ENCODE measurements at regions not wholly inside any gene's neighbourhood (a gene's known extent, or its start where the extent isn't known, plus 50 kb on each side); places are given as distances from the start of the nearest gene placed in this dataset.
A peak's percentile ranks its signal among the peaks of the same experiment; 100 is the strongest.

DNA sequence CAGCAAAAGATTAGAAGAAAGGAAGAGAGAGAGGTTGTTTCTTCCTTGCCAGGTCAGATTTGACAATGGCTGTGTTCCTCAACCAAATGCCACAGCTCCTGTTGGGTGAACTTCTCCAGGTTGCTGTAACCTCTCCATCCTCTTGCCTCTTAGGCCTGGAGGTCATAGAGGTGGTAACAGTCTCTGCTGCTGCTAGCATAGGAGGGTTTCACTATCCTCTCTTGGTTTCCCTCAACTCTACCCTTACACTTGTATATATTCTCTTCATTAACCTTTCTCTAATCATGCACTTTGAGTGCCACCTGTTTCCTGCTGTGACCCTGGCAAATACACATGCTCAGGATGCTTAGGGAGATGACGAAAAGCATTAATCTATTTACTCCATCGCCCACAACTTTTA, 67.7 kb upstream of the HIF1A start:
- DNase-seq, result no peak

GRCh38 chr14:61628016-61628725, 67.1 kb upstream of the HIF1A start:
- no peak for DNase-seq

- no peak for DNase-seq
These were observed 64.8 kb upstream of the HIF1A start for GRCh38 chr14:61630399-61631044.

- no peak for DNase-seq
These were observed 64.1 kb upstream of the HIF1A start for GRCh38 chr14:61631045-61631687.

DNA sequence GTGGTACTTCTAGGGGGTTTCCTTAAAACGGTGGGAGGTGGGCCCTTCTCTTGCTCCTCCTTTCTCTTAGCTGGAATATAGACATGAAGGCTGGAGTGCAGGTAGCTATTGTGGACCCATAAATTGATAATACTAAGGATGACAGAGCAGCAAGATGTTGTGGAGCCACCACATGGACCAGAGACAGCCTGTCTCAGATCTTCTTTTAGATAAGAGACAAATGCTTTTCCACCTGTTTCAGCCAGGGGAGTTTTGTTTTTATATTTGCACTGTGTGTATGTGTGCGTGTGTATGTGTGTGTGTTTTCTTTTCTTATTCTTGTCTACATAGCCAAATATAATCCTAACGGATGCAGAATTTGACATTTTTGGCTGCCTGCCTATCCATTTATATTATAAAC, 62.9 kb upstream of the HIF1A start:
- DNase-seq, result no peak

- DNase-seq, result no peak
These were observed 62.5 kb upstream of the HIF1A start for GRCh38 chr14:61632807-61633206.

DNA sequence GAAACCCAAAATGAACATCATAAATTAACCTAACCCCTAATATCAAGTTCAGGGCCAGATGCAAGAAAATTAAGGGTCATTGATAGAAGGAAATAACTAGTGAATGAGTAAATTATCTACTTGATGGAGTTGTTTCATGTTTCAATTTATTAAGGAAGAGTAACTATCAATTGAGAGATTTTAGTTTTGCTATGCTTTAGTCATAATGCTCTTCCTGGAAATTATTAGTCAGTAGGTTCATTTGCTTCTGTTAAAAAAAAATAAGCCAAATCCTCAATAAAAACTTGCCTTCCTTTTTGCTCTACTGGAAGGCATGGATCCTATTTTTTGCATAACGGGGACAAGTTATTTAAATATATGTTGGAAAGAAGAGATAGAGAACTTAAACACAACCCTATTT, 59.0 kb upstream of the HIF1A start:
- DNase-seq, result no peak

DNA sequence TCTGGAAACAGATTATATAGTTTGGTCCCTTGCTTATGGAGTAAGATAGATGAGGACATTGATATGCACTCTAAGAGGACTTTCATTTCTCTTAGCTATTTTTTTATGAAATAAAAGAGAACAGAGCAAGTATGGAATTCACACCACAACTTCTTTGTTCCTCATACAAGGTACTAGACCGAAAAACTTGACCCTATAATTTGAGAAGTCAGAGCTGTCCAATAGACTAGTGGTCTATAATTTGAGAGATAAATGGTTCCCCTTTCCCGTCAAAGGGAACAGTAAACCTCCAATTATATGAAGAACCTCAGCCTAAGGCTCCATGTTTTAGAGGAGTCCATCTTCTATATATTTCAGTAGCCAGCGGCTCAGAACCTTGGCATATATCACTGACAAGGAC, 58.5 kb upstream of the HIF1A start:
- no peak for DNase-seq

GRCh38 chr14:61638595-61639387, 56.5 kb upstream of the HIF1A start:
- DNase-seq, result no peak

- DNase-seq, result no peak
These were observed 54.9 kb upstream of the HIF1A start for GRCh38 chr14:61640158-61641136.

GRCh38 chr14:61641914-61642613, 53.2 kb upstream of the HIF1A start:
- DNase-seq, result peak in 1 of 2 experiments; percentile 11

DNA sequence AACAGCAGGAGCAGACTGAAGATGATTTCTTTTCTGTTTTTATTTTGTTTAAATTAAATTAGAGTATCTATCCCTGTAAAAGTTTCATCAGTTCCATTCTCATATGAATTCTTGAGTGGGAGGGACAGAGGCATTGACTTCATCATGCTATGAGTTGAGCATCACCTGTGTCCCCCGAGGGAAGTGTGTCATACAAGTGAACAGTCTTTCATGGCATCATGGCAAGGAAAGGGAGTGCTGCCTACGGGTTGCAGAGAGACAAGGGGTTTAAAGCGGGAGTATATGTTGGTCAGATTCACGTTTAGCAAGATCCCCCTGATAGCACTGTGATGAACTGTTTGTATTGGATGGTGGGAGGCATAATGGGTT, 52.7 kb upstream of the HIF1A start:
- DNase-seq, result no peak

- no peak for DNase-seq
These were observed 51.8 kb upstream of the HIF1A start for GRCh38 chr14:61643555-61643954.

DNA sequence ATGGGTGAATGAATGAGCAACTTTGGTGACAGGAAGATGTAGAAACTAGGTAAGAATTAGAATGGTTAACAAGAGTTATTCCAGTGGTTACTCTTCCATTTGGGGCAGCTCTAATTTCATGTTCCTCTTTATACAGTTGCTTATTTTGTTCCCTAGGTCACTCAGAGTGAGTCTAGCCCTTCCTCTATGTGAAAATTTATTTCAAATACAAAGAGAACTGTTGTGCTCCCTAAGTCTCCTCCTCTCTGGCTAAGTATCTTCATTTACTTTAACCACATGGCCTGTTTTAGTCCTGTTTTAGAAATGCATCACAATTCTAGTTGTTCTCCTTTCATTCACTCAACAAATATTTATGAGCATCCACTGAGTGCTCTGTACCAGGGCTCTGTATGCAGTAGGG, 51.1 kb upstream of the HIF1A start:
- DNase-seq, result no peak

GRCh38 chr14:61644834-61645233, 50.5 kb upstream of the HIF1A start:
- DNase-seq, result peak; percentile 40 to 41

- DNase-seq, result no peak
These were observed 50.1 kb upstream of the HIF1A start for GRCh38 chr14:61645247-61645646.
